Thoracic aorta (tissue), 2 donors: ENCODE measurements at regions not wholly inside any gene's neighbourhood (a gene's known extent, or its start where the extent isn't known, plus 50 kb on each side); places are given as distances from the start of the nearest gene placed in this dataset.

ENCODE experiments used
- ATAC-seq: fragments of 150-250 bp; one replicate; pipeline ENCODE4 v1.8.0; 2017; ENCODE audit warnings: low read depth; ENCODE audit not compliant: insufficient number of reproducible peaks, low FRiP score
- DNase-seq: peaks from one replicate; pipeline ENCODE4 v3.0.0-alpha.2; 2020; ENCODE audit warnings: low spot score
- H3K27ac ChIP-seq, 2 donors: fragments of 200-600 bp; sonication (generic); 1 replicate in 1 of 2; 2 replicates in 1 of 2; pipeline ENCODE4 v1.5.1; 2016; ENCODE audit warnings: mild to moderate bottlenecking in 2 of 2, moderate library complexity in 2 of 2
- H3K27me3 ChIP-seq: fragments of 200-600 bp; sonication (generic); replicated peaks from 2 replicates; pipeline ENCODE4 v1.6.0; 2016; ENCODE audit warnings: mild to moderate bottlenecking; ENCODE audit not compliant: insufficient read depth
- H3K36me3 ChIP-seq: fragments of 200-600 bp; sonication (generic); one replicate; pipeline ENCODE4 v1.5.1; 2016
- H3K4me1 ChIP-seq, 2 donors: fragments of 200-600 bp; sonication (generic); 1 replicate in 1 of 2; 2 replicates in 1 of 2; pipeline versions ENCODE4 v1.5.1 to v1.6.0; 2016; ENCODE audit warnings: low read depth in 2 of 2, mild to moderate bottlenecking in 1 of 2; ENCODE audit not compliant: control insufficient read depth in 1 of 2
- H3K4me3 ChIP-seq: fragments of 200-600 bp; sonication (generic); 2 replicates; pipeline ENCODE4 v1.5.1; 2016; ENCODE audit warnings: mild to moderate bottlenecking
- H3K9me3 ChIP-seq: fragments of 200-600 bp; sonication (generic); 2 replicates; pipeline ENCODE4 v1.5.1; 2016
- TF ChIP-seq, protein P1 (sequence below): fragments of 200-600 bp; sonication (generic); IDR thresholded peaks from one replicate; pipeline ENCODE4 v1.5.1; 2019; ENCODE audit warnings: antibody characterized with exemption

DNA sequence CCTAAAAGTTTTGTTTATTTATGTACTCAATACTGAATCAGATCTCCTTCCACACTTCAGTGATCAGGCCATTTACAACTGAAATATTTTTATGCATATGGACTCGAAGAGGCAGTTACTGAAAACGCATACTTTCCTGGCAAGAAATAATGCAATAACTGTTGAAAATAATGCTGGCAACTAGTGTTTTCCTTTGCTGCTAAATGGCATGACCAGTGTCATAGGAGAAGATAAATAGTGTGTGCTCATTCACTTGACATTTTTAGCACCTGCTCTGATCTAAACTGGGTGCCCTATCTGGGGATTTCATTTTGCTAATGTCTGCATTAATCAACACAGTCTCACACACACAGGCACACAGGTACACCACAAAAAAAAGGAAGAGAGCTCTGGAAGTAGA is 695.2 kb downstream of the TUSC7 start:
- no peak for DNase-seq
- H3K9me3 ChIP-seq: no peaks in the 10 kb centered on the region
- peaks cover 0 to 10% of the 10 kb centered on the region in 2 donors for H3K4me1 ChIP-seq
- no peaks in the 10 kb centered on the region for H3K27me3 ChIP-seq
- TF ChIP-seq, protein P1, sequence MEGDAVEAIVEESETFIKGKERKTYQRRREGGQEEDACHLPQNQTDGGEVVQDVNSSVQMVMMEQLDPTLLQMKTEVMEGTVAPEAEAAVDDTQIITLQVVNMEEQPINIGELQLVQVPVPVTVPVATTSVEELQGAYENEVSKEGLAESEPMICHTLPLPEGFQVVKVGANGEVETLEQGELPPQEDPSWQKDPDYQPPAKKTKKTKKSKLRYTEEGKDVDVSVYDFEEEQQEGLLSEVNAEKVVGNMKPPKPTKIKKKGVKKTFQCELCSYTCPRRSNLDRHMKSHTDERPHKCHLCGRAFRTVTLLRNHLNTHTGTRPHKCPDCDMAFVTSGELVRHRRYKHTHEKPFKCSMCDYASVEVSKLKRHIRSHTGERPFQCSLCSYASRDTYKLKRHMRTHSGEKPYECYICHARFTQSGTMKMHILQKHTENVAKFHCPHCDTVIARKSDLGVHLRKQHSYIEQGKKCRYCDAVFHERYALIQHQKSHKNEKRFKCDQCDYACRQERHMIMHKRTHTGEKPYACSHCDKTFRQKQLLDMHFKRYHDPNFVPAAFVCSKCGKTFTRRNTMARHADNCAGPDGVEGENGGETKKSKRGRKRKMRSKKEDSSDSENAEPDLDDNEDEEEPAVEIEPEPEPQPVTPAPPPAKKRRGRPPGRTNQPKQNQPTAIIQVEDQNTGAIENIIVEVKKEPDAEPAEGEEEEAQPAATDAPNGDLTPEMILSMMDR: no peak
- H3K4me3 ChIP-seq: no peak overlapping the region
- no peaks in the 10 kb centered on the region for H3K36me3 ChIP-seq
- no peak for ATAC-seq
- H3K27ac ChIP-seq: no peak overlapping the region

DNA sequence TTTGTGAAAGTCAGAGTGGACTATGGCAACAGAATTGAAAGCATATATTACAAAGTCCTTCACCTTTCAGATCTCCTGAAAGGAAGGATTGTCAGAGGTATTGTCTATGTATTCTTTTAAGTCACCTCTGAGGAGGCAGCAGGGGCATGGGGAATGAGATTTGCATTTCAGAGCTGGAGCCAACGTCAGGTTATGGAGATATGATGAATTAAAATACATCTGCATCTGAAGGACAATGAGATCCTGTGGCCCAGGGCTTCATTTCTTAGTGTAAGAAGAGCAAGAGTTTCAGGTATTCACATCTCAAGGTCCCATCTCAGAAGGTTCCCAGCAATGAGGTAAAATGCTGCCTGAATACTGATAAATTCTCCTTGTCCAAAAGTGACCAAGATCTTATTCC is 695.8 kb downstream of the TUSC7 start:
- H3K9me3 ChIP-seq: no peaks in the 10 kb centered on the region
- H3K36me3 ChIP-seq: no peaks in the 10 kb centered on the region
- ATAC-seq (no peak), DNase-seq (no peak)
- no peak overlapping the region for H3K27ac ChIP-seq
- H3K4me1 ChIP-seq: peaks cover 0 to 10% of the 10 kb centered on the region in 2 donors
- no peak overlapping the region for H3K4me3 ChIP-seq
- no peaks in the 10 kb centered on the region for H3K27me3 ChIP-seq
- TF ChIP-seq, protein P1: no peak

DNA sequence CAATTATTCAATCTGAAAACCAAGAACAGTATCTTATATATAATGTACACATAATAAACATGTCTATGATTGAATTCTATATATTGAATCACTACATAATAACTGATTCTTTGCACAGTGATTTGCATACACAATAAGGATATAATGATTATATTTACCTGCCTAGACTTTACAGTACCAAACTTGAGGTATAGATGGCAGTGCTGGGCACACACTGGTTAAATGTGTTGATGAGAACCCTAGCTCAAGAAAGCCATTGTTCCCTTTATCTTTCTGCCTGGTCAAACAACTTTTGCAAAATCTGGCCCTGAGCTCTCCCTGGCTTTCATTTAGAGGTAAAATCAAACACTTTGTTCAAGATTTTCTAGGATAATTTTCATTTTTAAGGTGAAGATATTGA is 697.7 kb downstream of the TUSC7 start:
- no peak overlapping the region for H3K4me3 ChIP-seq
- H3K9me3 ChIP-seq: no peaks in the 10 kb centered on the region
- no peak overlapping the region for H3K27ac ChIP-seq
- ATAC-seq (no peak), DNase-seq (no peak)
- no peaks in the 10 kb centered on the region for H3K36me3 ChIP-seq
- H3K27me3 ChIP-seq: no peaks in the 10 kb centered on the region
- H3K4me1 ChIP-seq: peaks cover 0 to 10% of the 10 kb centered on the region in 2 donors
- TF ChIP-seq, protein P1: no peak

DNA sequence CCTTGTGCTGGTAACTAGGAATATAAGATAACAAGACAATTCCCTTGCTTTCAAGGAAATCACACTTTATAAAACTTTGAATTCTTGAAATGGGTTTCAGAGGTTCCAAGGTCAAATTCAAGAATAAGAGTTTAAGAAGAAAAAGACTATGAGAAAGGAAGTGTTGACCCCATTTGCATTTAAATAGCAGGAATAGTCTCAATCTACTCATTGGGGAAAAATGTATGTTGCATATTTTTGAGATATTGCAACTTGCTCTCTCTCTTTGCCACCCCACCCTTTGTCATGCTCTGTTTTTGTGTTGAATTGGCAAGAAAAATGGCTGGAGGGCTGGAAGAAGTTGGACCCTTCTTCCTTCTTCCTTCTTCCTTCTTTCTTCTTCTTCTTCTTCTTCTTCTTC is 699.2 kb downstream of the TUSC7 start:
- Histone ChIP-seq H3K36me3 (no peaks in the 10 kb centered on the region), H3K9me3 (no peaks in the 10 kb centered on the region), H3K27ac (no peak overlapping the region), H3K4me3 (no peak overlapping the region), H3K4me1 (peaks cover 0 to 10% of the 10 kb centered on the region in 2 donors), H3K27me3 (no peaks in the 10 kb centered on the region)
- no peak for DNase-seq
- ATAC-seq: no peak
- TF ChIP-seq, protein P1: no peak

DNA sequence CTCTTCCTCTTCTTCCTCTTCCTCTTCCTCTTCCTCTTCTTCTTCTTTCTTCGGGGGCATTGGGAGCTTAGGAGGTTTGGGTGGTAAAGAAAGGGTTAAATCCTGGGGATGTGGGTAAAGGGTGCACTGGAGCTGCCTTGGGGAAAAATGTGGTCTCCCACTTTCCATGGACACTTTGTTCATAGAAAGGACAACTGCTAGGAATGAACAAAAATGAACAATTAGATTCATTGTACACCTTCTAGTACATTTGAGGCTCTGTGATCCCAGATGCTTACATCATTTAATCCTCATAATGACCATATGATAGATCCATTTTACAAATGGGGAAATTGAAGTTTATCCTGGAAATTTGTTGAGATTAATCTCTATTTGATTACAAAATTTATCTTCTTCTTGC is 699.7 kb downstream of the TUSC7 start:
- TF ChIP-seq, protein P1: no peak

More for the DNA sequence above, 699.7 kb downstream of the TUSC7 start:
- DNase-seq (no peak), ATAC-seq (no peak)
- peaks cover 0 to 10% of the 10 kb centered on the region in 2 donors for H3K4me1 ChIP-seq
- H3K36me3 ChIP-seq: no peaks in the 10 kb centered on the region
- no peaks in the 10 kb centered on the region for H3K27me3 ChIP-seq
- H3K4me3 ChIP-seq: no peak overlapping the region
- no peak overlapping the region for H3K27ac ChIP-seq
- no peaks in the 10 kb centered on the region for H3K9me3 ChIP-seq
